ENCODE measurements at regions not wholly inside any gene's neighbourhood (a gene's known extent, or its start where the extent isn't known, plus 50 kb on each side); places are given as distances from the start of the nearest gene placed in this dataset.
A peak's percentile ranks its signal among the peaks of the same experiment; 100 is the strongest.

DNA sequence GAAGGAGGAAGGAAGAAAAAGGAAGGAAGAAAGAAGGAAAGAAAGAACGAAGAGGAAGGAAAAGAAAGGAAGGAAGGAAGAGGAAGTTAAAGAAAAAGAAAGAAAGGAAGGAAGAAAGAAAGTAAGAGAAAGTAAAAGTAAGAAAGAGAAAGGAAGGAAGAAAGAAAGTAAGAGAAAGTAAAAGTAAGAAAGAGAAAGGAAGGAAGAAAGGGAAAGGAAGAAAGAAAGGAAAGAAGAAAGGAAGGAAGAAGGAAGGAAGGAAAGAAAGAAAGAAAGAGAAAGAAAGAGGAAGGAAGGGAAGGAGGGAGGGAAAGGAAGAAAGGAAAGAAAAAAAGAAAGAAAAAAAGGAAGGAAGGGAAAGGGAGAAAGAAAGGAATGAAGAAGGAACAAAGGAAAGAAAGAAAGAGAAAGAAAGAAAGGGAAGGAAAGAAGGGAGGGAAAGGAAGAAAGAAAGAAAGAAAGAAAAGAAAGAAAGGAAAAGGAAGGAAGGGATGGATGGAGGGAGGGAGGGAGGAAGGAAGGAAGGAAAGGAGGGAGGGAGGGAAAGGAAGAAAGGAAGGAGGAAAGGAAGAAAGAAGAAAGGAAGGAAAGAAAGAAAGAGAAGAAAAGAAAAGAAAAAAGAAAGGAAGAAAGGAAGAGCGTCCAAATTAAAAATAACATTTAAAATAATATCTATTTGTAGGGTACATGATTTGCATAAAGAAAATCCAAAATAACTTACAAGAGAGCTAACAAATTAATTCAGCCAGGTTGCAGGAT is 827.9 kb downstream of the TSN start:
- intact Hi-C loops (cut with DNase I), result no loop called here
- DNase-seq (ENCODE audit: low spot score), result no peak

DNA sequence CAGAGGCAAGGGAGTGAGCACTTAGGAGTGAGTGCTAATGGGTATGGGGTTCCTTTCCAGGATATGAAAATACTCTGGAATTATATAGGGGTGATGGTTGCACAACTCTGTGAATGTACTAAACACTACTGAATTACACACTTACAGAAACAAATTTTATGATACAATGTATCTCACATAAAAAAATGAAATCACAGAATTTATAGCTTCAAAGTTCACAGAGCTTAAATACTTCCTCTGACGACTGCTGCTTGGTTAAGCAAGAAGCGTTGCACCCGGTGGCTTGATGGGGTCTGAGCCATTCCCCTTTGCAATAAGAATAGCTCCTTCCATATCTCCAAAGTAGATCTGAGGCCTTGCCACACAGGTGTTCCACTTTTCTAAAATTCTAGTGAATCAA is 835.1 kb downstream of the TSN start:
- intact Hi-C loops (cut with DNase I), result no loop called here
- peak; percentile 38 for DNase-seq (ENCODE audit: low spot score)

DNA sequence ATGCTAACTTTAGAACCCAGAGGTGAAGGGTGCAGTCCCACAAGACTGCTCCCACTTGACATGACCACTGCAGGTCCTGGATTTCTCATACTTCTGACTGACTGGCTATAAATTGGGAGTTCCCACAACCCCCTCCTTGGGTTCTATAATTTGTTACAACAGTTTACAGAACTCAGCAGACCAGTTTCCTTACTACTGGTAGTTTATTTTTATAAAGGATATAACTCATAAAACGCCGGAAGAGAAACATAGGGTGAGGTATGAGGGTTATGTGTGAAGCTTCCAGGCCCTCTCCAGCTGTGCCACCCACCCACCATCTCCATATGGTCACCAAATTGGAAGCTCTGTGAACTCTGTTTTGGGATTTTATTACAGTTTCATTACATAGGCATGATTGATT is 839.6 kb downstream of the TSN start:
- intact Hi-C loops (cut with DNase I), result no loop called here
- DNase-seq (ENCODE audit: low spot score), result no peak

DNA sequence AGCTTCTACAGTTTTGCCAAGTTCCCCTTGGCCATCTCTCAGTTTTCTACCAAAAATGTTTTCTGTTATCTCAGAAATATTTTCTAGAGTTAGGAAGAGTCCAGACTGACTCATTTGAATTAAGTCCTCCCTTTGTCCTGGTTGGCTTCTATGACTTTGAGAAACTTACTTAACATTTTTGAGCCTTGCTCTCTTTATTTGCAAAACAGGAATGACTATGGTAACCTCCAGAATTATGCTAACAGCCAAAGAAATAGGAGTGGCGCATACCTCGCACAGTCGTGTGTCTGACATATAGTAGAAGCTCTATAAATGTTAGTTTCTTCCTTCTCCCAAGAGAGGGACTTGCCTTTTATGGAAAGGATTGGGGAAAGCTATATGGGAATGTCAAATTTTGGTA is 841.1 kb downstream of the TSN start:
- intact Hi-C loops (cut with DNase I), result no loop called here
- no peak for DNase-seq (ENCODE audit: low spot score)

DNA sequence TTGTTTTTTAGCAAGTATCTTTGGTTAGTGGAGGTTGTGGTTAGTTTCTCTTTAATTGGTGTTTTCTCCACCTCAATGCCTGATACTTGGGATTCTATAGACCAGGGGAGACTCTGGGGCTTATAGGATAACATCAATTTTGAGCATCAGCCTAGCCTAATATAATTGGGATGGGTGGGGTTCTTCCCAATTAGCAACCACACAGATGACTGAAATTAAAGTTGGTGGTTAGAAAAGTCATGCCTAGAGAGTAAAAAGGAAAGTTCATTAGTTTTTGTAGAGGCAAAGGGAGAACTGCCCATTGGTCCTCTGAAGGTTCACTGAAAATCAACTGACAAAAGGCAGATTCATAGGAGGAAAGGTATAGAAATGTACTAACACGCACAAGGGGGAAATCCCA is 843.3 kb downstream of the TSN start:
- intact Hi-C loops (cut with DNase I), result no loop called here
- DNase-seq (ENCODE audit: low spot score), result no peak

DNA sequence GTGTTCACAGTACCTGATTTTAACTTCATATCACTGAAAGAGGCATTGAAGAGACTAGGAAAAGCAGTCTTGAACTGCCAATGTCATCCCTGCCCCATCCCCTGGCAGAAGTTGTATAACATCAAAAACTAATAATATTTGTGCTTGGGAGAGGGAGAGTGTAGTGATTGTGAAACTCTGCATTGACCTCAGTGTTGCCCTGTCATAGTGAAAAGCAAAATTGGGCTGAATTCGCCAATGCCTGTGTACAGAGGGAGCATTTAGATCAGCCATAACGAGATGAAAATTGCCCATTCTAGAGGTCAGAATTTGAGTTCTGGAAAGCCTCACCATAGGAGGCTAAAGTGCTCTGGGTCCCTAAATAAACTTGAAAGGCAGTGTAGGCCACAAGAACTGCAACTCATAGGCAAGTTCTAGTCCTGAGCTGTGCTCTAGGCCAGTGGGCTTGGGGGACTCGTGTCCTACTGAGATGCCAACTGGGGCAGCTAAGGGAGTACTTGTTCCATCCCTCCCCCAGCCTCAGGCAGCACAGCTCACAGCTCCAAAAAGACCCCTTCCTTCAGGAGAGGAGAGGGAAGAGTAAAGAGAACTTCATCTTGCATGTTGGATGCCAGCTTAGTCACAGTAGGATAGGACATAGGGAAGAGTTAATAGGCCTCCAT is 855.6 kb downstream of the TSN start:
- no peak for DNase-seq (ENCODE audit: low spot score)
- intact Hi-C loops (cut with DNase I), result loop anchor here in 1 of 2 donors (5.0 kb wide), 1 partner anchor 581 kb away; no protein-coding TSS in a partner anchor

DNA sequence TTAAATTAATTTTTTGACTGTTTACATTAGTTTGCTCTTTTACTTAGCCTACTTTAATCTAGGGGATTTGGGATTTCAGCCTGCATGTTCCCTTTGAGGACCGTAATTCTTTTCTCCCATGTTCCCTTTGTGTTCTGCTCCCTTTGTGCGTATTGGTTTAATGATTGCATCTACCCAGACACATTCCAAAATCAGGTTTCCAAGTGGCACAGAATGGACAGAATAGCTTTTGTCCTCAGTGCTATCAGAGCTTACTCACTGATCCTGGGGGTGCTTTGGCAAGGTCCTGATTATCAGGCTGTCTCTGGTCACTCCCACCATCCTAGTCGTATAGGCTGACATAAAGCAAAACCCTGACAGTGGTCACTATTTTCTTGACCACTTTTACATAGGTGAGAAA is 867.5 kb downstream of the TSN start:
- intact Hi-C loops (cut with DNase I), result no loop called here
- no peak for DNase-seq (ENCODE audit: low spot score)

DNA sequence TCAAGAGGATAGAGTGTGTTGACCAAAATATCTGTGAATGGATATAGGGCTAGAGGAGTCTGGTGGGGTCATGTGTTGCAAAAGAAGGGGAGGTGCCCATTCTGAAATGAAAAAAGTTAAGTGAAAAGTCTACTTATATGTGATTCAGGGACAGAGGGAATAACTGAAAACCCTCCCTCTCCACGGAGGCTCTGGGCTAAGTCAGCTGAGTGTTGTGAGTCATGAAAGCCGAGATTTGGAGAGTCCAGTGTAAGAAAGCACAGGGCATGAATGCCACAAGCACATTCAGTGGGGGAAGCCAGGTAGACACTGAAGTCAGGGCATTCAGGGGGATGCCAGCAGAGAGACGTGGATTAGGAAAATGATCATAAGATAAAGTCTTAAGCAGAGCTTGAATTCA is 871.9 kb downstream of the TSN start:
- DNase-seq (ENCODE audit: low spot score), result no peak
- intact Hi-C loops (cut with DNase I), result loop anchor here in 1 of 2 donors (2.0 kb wide), 1 partner anchor 77 kb away; no protein-coding TSS in a partner anchor

DNA sequence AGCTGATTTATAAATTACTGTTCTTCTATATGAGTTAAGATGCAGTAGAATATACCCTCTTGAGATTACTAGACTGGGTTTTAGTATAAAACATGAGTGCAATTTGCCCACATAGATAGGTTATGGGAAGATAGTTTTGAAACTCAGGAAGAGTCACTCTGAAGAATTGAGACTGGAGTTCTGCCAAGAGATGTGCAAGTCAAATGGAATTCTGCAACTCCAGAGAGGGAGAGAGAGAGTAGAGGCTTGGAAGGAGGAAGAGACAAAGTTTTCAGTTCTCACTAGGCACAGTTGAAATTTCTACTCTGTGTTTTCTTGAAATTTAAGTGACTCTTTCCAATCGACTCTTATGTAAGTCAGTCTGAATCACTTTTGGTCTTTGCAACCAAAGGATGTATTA is 878.8 kb downstream of the TSN start:
- intact Hi-C loops (cut with DNase I), result no loop called here

DNA sequence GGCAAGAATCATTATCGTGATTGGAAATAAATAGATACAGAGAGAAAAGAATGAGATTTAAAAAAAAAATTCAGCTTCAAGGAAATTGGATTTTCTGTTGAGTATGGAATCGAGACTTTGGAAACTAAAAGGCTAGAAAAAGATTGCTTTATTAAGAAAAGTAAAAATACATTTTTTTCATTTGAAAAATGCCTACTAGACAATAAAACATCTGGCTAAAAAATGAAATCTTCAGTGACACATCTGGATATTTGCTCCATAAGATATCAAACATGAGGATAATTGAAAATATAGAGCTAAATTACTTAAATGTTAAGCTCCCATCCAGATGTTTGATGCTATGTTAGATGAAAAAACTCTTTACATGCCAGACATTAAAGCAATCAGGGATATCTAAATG is 879.5 kb downstream of the TSN start:
- intact Hi-C loops (cut with DNase I), result no loop called here
- no peak for DNase-seq (ENCODE audit: low spot score)

More for the DNA sequence above, 878.8 kb downstream of the TSN start:
- no peak for DNase-seq (ENCODE audit: low spot score)

DNA sequence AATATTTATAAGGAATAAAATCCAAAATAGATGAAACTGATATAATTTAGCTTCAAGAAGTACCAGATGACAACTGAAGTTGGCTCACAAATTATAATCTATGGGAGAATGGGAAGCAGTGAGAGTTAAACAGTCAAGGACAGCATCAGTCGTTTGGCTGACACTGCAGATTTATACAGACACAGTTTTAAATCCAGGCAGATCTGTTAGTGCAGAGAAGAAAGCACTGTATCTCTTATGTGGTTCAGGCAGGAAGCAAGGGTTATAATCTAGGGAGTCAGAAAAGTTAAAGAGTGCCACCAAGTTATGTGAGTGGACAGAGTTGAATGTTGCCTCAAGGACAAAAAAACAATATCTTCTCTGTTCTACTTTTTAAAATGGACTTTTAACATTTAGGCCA is 880.2 kb downstream of the TSN start:
- DNase-seq (ENCODE audit: low spot score), result no peak
- intact Hi-C loops (cut with DNase I), result no loop called here

DNA sequence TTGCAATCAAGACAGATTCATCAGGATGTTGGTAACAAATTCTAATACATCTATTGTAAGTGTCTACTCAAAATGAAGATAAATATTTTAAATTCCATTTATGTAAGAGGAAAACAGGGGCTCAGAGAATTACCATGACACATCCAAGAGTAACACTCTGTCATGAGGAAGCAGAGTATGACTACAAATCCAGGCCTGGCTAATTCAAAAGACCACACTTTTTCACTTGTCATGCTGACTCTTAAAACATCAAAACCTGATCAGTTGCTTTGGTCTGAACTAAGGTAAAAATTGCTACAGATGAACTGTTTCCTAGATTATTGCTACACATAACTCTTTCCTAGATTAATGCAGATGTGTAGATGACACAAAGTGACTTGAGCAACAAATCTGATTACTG is 880.6 kb downstream of the TSN start:
- no peak for DNase-seq (ENCODE audit: low spot score)
- intact Hi-C loops (cut with DNase I), result no loop called here

DNA sequence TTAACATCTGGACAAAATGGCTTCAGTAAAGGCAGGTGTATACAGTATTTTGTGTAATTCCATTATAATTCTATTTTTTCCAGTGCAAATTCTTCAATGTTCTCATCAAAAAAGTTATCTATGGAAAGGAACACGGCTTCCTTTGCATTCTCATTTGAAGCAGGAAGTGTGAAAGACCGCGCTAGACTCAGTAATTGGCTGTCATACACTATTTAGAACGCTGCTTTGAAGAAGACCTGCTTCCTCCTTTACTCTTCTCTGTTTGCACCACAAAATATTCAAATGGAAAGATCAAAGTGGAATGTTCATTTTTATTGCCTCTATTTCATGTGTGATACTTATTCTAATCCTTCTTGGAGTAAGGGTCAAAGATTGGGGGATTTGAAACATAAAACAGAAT is 883.7 kb downstream of the TSN start:
- intact Hi-C loops (cut with DNase I), result loop anchor here in 1 of 2 donors (2.0 kb wide), 1 partner anchor 30 kb away; no protein-coding TSS in a partner anchor
- DNase-seq (ENCODE audit: low spot score), result no peak

DNA sequence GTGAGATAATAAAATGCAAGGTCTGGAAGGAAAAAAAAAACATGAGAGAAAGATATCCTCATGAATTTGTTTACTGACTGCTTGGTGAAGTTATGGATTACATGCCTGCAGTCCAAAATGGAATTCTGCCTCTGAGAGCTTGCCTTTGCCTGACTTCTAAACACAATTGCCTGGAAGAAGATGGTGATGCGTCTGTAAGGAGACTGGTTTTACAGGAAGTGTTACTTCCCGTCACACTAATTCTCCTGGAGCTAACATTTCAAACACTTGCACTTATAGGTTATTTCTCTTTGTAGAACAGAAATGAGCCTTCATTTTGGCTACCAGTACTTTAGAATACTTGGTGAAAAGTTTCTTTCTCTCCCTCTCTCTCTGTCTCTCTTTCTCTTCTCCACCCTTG is 884.3 kb downstream of the TSN start:
- DNase-seq (ENCODE audit: low spot score), result no peak
- intact Hi-C loops (cut with DNase I), result loop anchor here in 1 of 2 donors (2.0 kb wide), 1 partner anchor 31 kb away; no protein-coding TSS in a partner anchor

DNA sequence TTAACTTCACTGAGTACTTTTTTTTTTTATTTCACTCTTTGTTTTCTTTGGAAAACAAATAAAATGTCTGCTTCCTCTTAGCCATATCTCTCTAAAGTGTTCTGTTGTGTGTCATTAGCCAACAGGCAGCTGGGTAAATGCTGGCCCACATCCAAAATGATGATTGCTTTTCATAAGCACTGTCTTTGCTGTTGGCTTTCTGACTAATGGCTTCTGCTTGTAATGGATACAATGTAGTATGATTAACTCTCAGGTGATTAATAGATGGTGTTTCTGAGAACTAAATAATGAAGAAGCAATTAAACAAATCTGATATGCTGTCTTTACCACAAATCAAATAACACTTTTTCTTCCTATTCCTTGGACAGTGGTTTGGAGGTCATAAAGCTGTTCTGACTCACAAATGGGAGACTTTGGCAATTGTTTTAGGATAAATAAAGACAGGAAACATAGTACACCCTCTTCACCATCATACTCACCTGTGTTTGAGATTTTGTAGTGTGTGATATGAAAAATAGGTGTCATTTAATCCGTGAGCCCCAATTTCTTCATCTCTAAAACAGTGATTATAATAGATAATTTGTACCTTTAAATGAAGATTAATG is 888.4 kb downstream of the TSN start:
- DNase-seq (ENCODE audit: low spot score), result no peak
- intact Hi-C loops (cut with DNase I), result no loop called here

DNA sequence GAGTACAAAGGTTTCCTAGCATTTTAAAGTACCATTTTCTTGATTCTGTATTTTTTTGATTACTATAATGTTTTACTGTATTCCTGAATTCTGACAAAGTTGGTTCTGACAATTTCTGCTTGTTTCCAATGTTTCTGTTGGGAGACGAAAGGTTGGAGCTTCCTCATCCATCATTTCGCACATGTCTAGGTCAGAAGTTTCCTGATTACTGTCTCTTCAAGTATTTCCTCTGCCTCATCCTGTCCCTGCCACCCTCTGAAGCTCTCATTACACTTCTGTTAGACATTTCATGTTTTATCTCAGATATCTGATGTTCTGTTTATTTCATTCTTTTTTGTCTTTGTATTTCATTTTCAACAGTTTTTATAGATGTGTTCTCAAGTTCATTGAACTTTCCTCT is 895.8 kb downstream of the TSN start:
- intact Hi-C loops (cut with DNase I), result no loop called here

DNA sequence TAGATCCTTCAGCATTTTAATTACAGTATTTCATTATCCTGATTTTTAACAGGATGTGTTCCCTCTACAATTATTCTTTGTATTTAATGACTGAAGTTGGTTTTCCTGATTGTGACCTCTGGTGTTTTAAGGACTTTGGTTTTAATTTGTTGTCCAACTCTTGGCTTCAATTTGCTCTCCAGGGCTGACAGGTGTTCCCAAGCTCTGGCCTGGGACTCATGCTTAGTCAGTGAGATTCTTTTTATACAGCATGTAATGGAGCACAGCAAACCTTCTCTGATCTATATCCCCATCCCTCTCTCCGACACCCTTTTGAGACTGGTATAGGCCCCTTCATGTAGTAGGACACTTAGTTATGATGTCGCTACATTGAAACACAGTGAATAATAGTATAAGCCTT is 896.3 kb downstream of the TSN start:
- intact Hi-C loops (cut with DNase I), result no loop called here
- DNase-seq (ENCODE audit: low spot score), result no peak

More for the DNA sequence above, 895.8 kb downstream of the TSN start:
- no peak for DNase-seq (ENCODE audit: low spot score)

DNA sequence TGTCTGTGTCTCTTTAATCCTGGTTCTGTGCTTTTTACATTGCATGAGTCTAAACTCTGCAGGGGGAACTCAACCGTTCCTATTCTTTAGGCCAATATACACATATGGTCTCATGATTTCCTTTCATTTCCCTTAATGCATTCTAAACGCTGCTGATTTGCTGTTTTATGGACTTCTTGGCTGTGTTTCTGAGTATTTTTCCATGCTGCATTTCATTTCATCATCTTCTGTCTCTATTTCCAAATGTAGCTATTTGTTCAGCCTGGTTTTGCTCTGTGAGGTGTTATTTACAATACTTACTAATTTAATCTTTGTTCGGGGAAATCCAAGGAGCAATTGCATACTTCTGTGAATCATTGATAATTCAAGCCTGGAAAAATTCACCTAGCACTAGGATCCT is 897.2 kb downstream of the TSN start:
- intact Hi-C loops (cut with DNase I), result no loop called here
- DNase-seq (ENCODE audit: low spot score), result no peak

DNA sequence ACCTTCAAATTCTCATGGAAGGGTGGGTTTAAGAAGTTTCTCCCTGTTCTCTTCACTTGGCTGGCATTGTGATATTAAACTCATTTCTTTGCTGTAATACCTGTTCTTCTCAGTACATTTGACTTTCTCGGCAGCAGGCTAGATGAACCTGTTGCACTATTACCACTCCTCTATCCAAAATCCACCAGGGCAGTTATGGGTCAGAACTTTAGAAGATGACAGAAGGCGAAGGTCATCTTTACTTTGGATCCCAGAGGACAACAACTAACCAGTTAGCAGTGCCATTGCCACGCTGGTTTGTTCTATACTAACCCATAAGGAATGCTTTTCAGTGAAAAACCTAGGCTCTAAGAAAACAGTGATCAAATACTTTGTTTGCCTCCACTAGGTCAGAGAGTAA is 901.0 kb downstream of the TSN start:
- no peak for DNase-seq (ENCODE audit: low spot score)
- intact Hi-C loops (cut with DNase I), result no loop called here

DNA sequence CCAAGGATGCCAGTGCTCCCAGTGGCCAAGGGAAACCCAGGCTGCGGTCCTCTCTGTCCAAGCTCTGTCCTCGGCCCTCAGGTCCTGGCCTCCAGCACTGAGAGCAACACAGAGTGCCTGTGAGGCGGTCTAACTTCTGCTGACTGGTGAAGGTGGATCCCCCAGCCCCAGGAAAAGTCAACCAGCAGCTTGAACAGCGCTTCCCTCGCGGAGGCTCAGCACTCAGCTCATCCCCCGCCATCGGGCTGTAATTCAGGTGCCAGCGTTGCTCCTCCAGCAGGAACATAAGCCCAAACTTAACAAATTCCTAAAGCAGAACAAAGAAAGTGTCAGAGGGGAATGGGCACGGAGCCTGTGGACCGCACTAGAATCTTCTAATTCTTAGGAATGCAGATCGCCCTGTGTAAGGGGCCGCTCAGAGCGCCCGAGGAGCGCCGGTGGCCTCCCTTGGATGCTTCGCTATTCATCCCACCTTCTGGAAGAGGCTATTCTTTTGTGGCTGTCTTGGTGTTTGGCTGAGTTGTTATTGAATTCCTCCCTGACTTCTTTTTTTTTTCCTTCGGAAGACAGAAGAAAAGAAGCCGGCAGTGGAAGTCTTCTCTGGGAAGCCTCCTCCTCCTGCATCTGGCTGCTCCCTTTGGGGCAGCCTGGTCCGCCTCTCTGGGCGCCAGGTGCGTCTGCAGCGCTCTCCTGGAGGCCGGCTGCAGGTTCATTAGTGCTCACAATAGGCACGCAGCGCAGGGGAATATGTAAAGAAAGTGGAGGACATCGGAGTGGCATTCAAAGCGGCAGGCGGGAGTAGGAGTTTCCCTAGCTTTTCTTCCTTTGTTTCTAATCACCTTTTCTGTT is 905.6 kb downstream of the TSN start:
- DNase-seq (ENCODE audit: low spot score), result no peak
- intact Hi-C loops (cut with DNase I), result no loop called here

Data from posterior vena cava (tissue), 2 donors.